ENCODE measurements at regions not wholly inside any gene's neighbourhood (a gene's known extent, or its start where the extent isn't known, plus 50 kb on each side); places are given as distances from the start of the nearest gene placed in this dataset.
"Not testable (repeated sequence)": the region's sequence is repeated elsewhere in the genome, so short reads cannot be mapped to it uniquely, and the experiment has no call there.

- no peak for DNase-seq (ENCODE audit: extremely low read depth, low read depth, low spot score)
Observed at GRCh38 chr2:166831930-166832329, 56.4 kb upstream of the XIRP2 start.

GRCh38 chr2:166825914-166826313, 62.4 kb upstream of the XIRP2 start:
- no peak for DNase-seq (ENCODE audit: extremely low read depth, low read depth, low spot score)

- DNase-seq (ENCODE audit: extremely low read depth, low read depth, low spot score): no peak
Observed at GRCh38 chr2:166814335-166814734, 73.9 kb upstream of the XIRP2 start.

- DNase-seq (ENCODE audit: extremely low read depth, low read depth, low spot score): no peak
Observed at GRCh38 chr2:166812166-166812891, 76.0 kb upstream of the XIRP2 start.

- DNase-seq (ENCODE audit: extremely low read depth, low read depth, low spot score): no peak
Observed at GRCh38 chr2:166805753-166806152, 82.5 kb upstream of the XIRP2 start.

- no peak for DNase-seq (ENCODE audit: extremely low read depth, low read depth, low spot score)
Observed at GRCh38 chr2:166803373-166804000, 84.8 kb upstream of the XIRP2 start.

- no peak for DNase-seq (ENCODE audit: extremely low read depth, low read depth, low spot score)
Observed at GRCh38 chr2:166802475-166802874, 85.8 kb upstream of the XIRP2 start.

- no peak for DNase-seq (ENCODE audit: extremely low read depth, low read depth, low spot score)
Observed at GRCh38 chr2:166792808-166793207, 95.5 kb upstream of the XIRP2 start.

GRCh38 chr2:166786707-166787106, 101.6 kb upstream of the XIRP2 start:
- no peak for DNase-seq (ENCODE audit: extremely low read depth, low read depth, low spot score)

GRCh38 chr2:166784296-166784946, 103.9 kb upstream of the XIRP2 start:
- no peak for DNase-seq (ENCODE audit: extremely low read depth, low read depth, low spot score)

- DNase-seq (ENCODE audit: extremely low read depth, low read depth, low spot score): no peak
Observed at GRCh38 chr2:166775176-166775575, 113.1 kb upstream of the XIRP2 start.

- DNase-seq (ENCODE audit: extremely low read depth, low read depth, low spot score): no peak
Observed at GRCh38 chr2:166773308-166773949, 114.9 kb upstream of the XIRP2 start.

GRCh38 chr2:166768393-166769123, 119.7 kb upstream of the XIRP2 start:
- DNase-seq (ENCODE audit: extremely low read depth, low read depth, low spot score): no peak

GRCh38 chr2:166766769-166767322, 121.4 kb upstream of the XIRP2 start:
- not testable (repeated sequence) for DNase-seq (ENCODE audit: extremely low read depth, low read depth, low spot score)

- DNase-seq (ENCODE audit: extremely low read depth, low read depth, low spot score): no peak
Observed at GRCh38 chr2:166766220-166766619, 122.1 kb upstream of the XIRP2 start.

GRCh38 chr2:166765141-166765540, 123.1 kb upstream of the XIRP2 start:
- DNase-seq (ENCODE audit: extremely low read depth, low read depth, low spot score): no peak

GRCh38 chr2:166764702-166765101, 123.6 kb upstream of the XIRP2 start:
- no peak for DNase-seq (ENCODE audit: extremely low read depth, low read depth, low spot score)

GRCh38 chr2:166764216-166764615, 124.1 kb upstream of the XIRP2 start:
- no peak for DNase-seq (ENCODE audit: extremely low read depth, low read depth, low spot score)

- no peak for DNase-seq (ENCODE audit: extremely low read depth, low read depth, low spot score)
Observed at GRCh38 chr2:166762746-166763145, 125.5 kb upstream of the XIRP2 start.

- DNase-seq (ENCODE audit: extremely low read depth, low read depth, low spot score): no peak
Observed at GRCh38 chr2:166758956-166759355, 129.3 kb upstream of the XIRP2 start.

- no peak for DNase-seq (ENCODE audit: extremely low read depth, low read depth, low spot score)
Observed at GRCh38 chr2:166750624-166751023, 137.7 kb upstream of the XIRP2 start.

All from glomerular endothelial cell (primary cell).